ENCODE measurements at regions not wholly inside any gene's neighbourhood (a gene's known extent, or its start where the extent isn't known, plus 50 kb on each side); places are given as distances from the start of the nearest gene placed in this dataset.
A peak's percentile ranks its signal among the peaks of the same experiment; 100 is the strongest.
"Not testable (repeated sequence)": the region's sequence is repeated elsewhere in the genome, so short reads cannot be mapped to it uniquely, and the experiment has no call there.

DNA sequence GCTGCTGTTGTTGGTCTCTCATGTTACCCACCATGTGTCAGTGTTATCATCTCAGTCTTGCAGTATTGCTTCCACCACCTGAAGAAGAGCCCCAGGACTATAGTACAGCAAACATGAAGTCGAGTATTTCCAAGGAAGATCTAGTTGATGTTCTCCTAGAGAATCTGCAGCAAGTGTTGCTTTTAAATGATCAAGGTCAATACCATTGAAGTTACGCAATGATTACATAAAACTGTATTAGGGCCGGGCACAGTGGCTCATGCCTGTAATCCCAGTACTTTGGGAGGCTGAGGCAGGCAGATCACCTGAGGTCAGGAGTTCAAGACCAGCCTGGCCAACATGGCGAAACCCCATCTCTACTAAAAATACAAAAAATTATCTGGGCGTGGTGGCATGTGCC is 173.9 kb downstream of the TJP1 start:
- not testable (repeated sequence) for DNase-seq

DNA sequence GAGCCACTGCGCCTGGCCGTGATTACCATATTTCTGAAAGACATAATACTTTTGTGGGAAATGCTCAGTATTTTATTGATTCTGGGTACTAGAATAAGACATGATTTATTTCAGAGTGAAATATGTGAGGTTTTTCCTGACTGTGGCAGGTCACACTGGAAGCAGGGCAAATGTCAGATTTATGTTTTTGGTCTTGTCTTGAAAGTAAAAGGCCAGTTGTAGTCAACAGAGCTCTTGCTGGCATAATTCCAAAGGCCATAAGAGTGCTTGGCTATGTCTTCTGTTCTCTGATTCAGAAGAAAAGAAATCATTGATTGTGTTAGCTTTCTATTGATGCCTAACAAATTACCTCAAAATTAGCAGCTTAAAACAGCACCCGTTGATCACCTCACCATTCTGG is 176.4 kb downstream of the TJP1 start:
- no peak for DNase-seq

DNA sequence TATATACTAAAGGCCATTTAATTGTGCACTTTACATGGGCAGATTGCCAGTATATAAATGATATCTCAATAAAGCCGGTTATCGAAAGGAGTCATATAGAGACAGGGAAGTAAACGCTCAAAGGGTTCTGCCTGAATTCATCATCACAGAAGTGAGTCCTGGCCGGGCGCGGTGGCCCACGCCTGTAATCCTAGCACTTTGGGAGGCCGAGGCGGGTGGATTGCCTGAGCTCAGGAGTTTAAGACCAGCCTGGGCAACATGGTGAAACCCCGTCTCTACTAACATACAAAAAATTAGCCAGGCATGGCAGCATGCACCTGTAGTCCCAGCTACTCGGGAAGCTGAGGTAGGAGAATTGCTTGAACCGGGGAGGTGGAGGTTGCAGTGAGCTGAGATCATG is 177.9 kb downstream of the TJP1 start:
- DNase-seq = not testable (repeated sequence)

DNA sequence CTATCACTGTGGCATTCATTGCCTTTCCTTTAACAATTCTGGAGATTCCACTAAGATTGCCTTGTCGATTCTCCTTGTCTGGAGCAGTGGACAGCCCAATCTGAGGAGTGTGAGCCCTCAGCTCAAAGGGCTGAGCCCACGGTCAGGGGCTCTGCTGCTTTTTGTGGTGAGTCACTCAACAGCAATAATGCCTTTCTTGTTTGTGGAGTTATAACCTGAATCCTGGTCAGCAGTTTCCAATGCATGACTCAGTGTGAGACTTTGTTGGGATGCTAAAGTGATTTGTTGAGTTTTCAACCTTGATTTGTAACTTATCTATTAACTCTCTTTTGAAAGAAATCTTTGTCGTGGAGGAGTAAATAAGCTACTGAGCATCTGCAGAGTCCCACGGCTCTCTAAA is 183.5 kb downstream of the TJP1 start:
- no peak for DNase-seq

DNA sequence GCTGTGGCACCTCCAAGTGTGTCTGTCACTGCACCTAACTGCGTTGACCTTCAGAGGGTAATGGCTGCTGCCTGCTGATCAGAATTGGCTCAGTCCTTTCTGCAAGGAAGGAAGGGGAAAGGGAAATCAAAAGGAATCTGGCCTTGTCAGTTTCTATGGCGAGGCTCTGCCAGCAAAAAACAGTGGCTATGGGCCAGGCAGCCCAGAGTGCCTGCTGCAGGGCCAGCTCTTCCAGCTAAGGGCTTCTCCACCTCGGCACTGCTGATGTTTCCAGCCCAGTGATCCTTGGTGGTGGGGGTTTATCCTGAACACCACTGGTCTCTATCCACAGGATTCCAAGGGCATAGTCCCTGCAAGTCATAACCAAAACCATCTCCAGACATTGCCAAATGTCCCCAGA is 184.3 kb downstream of the TJP1 start:
- no peak for DNase-seq

DNA sequence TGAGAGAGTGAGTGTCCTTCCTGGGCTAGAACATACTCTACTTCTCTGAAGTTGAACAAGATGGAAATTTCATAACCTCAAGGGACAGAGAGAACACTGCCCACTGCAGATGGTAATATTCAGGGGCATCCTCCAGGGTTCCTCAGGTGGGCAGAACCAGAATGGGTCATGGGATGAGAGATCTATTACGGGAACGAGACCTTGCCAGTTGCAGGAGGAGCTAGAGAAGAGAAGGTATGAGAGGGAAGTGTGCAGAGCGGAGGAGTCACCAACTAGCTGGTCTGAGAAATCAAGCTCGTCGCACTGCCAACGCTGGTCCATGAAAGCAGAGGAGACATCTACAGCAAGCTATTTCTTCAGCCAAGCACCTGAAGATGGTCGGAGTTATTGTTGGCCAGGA is 184.7 kb downstream of the TJP1 start:
- no peak for DNase-seq

DNA sequence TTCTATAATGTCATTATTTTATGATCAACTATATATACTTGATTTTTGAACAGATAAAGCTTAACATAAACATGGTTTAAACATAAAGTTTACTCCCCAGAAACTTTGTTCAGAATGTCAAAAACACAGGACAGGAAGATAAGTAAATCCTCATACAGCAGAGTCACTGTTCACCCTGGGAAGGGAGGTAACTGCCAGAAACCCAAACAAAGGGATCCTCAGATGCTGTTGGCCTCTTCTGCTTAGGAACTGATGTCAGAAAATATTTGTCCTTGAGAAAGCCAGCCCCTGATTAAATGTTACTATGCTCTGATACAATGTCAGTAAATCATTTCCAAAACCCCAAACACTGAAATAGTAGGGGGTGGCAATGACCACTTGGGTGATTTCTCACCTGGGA is 185.3 kb downstream of the TJP1 start:
- DNase-seq = no peak

DNA sequence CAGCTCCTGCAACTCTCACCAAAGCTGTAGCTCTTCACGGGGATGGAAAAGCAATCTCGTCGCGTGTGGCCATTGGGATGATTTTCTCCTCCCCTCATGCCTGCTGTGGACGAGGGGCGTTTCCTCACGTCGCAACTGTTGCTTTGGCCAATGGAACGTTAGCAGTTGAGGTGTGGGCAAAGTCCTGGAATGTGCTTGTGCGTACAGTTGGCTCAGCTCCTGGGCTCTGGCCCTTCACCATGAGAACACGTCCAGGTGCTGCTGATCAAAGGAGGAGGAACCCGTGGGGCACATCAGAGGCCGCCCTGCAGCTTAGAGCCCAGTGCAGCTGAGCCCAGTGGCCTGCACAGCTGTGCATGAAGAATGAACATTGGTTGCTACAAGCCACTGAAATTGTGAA is 186.1 kb downstream of the TJP1 start:
- DNase-seq = no peak

DNA sequence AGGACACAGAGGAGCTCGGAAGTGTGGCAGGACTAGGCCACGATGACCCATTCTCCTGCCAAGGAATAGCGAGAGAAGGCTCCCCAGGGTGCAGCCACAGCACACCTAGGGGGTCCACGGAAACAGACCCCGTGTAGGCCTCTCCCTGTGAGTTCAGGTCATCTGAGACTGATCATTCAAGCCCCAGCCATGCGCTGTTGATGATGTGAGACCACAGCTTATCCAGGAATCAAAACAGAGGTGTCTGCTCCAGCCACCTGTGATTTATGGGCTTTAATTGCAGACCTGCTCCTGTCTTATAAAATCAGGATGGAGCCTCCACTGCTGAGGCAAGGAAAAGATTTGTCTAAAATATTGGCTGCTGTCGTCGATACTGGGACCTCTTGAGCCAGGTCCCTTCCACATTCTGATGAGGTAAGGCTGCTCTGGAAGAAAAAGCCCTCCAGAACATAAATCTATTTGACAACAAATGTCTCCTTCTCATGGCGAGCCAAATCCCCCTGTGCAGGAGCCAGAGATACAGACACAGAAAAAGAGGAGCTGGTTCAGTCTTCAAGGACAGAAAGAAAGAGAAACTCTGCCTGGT is 186.7 kb downstream of the TJP1 start:
- DNase-seq = no peak

DNA sequence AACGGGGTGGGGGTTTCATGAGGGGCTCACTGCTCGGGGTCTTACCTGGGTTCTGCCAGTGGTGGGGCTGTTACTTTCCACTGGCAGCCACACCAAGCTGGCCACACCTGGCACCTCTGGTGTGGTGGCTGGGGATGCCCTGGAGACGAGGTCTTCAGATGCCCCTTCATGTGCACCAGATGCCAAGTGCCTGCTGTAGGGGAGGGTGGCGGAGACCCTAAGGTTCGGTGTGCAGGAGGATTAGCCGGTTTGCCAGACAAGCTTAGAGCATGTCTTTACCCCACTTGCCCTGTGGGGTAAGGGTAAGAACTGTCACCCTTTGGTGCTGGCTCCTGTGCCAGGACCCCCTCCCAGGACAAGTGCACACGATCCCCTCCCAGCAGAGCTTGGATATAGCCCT is 188.3 kb downstream of the TJP1 start:
- no peak for DNase-seq

DNA sequence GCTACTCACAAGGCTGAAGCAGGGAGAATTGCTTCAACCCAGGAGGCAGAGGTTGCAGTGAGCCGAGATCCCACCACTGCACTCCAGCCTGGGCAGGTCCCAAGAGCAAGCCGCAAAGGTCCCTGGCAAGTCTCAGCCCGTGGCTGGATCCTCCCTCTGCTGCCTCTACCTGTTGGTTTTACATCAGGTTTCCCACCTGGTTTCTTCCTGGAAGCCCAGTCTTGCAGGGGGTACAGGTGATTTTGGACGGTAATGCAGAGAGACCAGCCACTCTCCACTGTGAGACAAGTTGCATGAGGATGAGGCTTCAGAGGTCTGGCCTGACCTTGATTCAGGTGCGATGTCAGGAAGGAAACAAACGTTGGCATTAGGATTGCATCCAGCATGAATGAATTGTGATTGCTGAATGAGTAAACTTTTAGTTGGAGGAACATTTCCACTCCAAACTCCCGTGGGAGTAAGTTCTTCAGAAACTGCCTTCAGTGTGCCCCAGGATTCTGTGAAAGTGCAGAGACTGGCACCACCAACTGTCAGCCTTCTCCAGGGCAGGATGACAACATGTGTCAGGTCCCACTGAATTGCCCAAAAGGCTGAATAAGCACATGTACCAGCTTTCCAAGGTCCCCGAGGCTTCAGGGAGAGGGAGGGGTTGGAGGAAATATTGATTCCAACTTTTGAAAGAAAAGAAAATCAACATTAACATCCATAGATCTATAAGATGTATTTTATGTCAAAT is 189.4 kb downstream of the TJP1 start:
- DNase-seq = no peak

DNA sequence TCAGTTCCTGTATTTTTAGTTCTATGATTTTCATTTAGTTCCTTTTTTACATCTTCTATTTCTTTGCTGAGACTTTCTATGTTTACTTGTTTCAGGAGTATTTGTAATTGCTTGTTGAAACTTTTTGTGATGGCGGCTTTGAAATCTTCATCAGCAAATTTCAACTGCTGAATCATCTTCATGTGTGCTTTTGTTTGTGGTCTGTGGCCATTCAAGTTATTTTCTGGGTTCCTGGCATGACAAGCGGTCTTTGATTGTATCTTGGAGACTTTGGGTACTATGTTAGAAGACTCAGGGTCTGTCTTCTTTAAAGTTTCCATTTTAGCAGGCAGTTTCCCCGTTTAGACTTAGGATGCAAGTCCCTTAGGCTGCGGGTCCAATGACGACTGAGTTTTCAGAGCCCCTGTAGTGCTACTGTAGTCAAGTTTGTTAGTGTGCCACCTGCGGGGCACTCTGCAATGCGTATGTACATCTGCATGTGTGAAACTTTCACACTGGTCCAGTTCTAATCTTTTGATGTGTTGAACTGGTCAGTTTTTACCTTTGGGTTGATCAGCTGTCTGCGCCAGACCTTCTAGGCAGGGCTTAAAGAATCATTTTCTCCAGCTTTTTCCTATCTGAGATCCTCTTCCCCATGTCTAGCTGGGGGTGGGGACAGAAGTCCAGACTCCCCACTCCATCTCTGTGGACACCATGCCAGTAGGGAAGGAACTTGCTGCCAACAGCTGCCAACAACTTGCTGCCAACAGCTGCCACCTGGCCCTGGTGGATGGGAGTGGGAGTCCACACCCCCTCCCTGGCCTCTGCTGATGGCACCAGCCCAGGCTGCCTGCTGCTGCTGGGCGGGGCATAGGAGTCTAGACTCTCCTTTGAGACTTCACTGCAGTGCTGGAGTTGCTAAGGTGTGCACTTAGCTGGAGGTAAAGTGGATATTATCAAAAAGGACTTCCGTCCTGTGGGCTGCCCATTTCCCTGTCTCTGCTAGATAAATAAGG is 190.9 kb downstream of the TJP1 start:
- peak; percentile 47 for DNase-seq

DNA sequence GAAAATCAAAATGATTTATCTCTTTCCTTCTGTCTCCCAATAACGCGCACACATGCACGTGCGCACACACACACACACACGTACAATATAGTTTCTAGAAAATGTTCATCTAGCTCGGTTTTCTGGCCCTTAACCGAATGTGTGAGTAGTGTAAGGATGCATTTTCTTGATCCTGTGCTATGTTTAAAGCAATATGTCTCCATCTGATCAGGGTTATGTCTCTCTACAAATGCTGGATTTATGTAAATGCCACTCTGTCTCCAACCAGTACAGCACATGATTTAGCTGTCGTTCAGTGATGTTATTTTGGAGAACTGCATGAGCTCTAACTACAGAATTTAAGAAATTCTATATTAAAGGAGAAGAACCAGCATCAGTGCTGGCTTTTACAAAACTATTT is 198.0 kb downstream of the TJP1 start:
- DNase-seq = no peak

DNA sequence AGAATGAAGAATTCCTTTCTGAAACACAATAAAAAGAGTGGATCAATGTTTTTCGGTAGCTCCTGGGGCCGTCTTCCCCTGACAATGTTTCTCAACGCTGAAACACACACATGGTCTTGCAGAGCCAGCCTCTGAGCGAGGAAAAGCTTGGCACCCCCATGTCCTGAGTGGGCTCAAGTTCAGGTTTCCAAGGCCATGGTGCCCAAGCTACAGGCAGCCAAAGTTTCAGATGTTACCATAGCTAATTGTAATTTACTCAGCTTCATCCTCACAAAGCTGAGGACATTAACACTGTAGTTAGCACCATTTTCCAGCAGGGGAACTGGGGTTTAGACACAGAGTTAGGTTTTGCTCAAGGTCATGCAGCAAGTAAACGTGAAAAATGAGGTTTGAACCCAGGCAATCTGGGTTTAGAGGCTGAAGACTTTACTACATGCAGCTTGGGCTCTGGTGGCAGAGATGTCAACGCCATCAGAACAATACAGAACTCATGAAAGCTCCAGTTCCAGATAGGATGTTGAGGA is 199.1 kb downstream of the TJP1 start:
- DNase-seq = no peak

DNA sequence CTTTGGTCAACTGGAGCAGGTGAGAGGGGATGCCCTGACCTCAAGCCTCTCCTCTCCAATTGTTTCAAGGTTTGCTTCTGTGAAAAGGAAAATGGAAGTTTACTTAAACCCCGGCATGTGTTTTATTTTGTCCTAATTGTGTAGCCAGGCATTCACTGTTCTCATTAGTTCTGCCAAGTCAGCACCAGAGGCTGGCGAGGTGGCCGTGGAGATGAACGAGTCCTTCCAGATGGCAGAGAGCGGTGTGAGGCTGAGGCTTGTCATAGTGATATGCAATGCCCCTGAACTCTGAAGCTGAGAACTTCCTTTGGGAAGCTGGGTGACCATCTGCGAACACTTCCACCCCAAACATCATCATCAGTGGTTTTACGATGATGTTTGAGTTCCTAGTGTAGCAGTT is 199.6 kb downstream of the TJP1 start:
- DNase-seq = no peak

DNA sequence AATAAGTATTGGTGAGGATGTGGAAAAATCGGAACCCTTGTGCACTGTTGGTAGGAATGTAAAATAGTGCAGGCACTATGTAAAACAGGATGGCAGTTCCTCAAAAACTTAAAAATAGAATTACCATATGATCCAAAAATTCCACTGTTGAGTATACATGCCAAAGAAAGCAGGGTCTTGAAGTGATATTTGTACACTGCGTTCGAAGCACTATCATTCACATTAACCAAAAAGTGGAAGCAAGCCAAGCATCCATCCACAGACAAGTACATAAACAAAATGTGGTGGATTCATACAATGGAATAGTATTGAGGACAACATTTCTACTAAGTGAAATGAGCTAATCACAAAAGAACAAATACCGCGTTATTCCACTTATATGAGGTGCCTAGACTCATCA is 200.7 kb downstream of the TJP1 start:
- no peak for DNase-seq

DNA sequence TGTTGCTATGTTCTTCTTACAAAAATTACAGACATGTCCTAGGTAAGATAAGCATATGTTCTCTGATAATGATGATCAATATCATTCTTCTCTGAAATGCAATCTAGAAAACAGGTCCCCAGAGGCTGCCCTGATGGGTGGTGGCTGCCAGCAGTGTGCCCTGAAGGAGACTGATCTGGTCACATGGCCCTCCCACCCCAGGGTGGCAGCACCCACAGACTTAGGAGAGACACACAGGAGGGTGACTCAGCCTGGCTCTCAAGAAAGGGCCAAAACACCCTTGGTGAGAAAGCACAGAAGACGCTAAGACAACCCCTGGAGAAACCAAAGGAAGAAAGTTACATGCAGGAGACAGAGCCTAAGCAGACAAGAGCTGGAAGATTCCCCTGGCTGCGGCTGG is 203.7 kb downstream of the TJP1 start:
- no peak for DNase-seq

DNA sequence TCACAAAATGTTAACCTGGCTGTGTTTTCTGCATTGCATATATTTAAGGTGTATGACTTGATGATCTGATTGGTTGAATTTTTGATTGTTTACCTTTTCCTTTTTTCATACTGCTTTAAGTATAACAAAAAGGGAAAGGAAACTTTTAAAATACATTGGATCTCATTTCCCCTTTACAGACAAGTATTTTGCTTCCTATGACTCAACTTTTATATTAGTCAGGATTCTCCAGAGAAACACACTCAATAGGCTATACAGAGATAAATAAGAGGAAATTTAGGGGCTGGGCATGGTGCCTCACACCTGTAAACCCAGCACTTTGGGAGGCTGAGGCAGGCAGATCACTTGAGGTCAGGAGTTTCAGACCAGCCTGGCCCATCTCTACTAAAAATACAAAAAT is 205.8 kb downstream of the TJP1 start:
- DNase-seq = no peak

DNA sequence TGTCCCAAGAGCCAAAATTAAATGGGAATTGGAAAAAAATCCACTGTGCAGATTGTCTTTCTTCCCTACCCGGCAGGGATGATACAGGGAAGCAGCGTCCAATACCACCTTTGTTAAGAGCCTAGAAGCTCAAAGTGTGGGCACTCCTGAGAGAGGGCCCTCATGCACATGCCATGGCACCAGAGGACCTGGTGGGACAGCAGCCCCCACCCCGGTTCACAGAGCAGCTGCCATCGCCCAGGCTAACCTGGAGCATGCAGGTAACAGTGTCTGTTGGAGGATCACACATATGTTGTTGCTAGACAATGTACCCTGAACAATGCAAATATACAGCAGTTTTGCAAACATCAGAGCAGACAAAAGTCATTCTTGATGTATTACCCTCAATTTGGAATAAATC is 206.5 kb downstream of the TJP1 start:
- DNase-seq = no peak

DNA sequence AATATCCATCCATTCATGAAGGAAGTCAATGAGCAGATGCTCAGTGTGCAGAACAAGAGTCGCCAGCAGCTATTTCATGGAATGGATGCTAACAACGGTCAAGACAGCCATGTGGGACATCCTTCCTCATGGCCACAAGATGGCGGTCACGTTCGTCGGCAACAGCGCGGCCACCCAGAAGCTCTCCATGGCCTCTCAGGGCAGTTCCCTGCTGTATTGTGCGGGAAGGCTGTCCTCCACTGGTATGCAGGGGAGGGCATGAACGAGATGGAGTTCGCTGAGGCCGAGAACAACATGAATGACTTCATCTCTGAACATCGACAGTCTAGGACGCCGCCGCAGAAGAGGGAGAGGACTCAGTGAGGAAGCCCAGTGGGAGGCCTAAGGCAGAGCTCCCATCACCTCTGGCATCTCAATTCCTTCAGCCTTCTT is 208.3 kb downstream of the TJP1 start:
- no peak for DNase-seq

DNA sequence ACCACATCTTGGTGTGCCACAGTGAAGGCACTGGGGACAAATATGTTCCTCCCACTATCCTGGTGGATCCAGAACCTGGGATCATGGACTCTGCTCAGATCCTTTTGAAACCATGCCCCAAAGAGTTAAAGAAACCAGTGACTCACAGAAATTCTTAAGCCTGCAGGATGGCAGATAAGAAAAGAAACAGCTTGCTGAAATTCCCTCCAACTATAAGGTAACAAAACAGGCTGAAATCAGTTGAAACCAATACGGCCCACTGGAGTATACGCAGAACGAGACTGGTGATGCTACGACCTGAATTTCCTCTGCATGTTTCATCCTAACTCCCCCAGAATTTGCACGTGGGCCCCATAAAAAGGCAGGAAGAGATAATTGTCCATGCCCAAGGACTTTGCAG is 209.6 kb downstream of the TJP1 start:
- no peak for DNase-seq

DNA sequence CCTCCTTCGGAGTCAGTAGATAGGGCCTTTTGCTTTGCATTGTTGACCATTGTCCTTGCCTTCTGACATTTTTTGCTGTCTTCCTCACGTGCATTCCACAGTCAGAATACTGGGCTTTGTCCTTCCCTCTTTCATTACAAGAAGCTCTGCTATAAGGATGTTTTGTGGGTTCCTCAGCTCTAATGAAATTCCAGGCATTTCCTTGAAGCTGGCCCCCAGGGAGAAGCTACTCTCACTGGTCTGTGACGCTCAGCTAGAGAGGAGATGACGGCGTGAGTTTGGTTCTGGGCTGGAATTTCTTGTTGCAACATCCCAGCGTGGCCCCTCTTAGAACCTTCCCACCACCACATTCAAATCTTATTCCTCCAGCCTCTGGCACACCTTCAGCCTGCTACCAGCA is 210.2 kb downstream of the TJP1 start:
- DNase-seq = no peak

DNA sequence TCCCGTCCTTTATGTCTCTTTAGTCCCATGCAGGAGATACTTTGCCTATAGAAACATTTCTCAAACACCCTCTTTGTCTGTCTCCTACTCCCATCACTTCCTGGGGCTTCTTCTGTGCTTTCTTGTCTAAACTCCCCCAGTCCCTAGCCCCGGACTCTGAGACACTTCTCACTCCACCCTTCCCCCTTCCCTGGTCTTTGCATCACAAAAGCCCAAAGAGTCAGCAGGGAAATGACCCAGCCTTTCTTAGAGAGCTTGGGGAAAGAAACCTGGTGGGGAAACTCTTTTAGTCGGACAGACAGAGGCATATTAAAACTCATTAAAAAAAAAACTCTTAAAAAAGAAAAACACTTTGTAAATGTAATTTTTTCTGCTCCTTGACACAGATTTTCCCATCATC is 211.2 kb downstream of the TJP1 start:
- DNase-seq = no peak

Data from muscle of arm (tissue), 1 donor.